LNCAP (cell line): ENCODE measurements at regions not wholly inside any gene's neighbourhood (a gene's known extent, or its start where the extent isn't known, plus 50 kb on each side); places are given as distances from the start of the nearest gene placed in this dataset.

ENCODE experiments used
- CTCF ChIP-seq: fragments of 450-650 bp; IDR thresholded peaks from 2 replicates; pipeline ENCODE4 v1.5.1; 2017; ENCODE audit warnings: mild to moderate bottlenecking

GRCh38 chr3:181987736-181988135, 276.0 kb downstream of the SOX2 start:
- no peak for TF ChIP-seq CTCF

- TF ChIP-seq CTCF: no peak
Measured at GRCh38 chr3:181998828-181999227, 287.1 kb downstream of the SOX2 start.

GRCh38 chr3:181999314-181999713, 287.6 kb downstream of the SOX2 start:
- no peak for TF ChIP-seq CTCF

- TF ChIP-seq CTCF: no peak
Measured at GRCh38 chr3:182000447-182000846, 288.7 kb downstream of the SOX2 start.

GRCh38 chr3:182005219-182005618, 293.5 kb downstream of the SOX2 start:
- TF ChIP-seq CTCF: no peak

GRCh38 chr3:182005701-182006100, 294.0 kb downstream of the SOX2 start:
- TF ChIP-seq CTCF: no peak

GRCh38 chr3:182006431-182006830, 294.7 kb downstream of the SOX2 start:
- TF ChIP-seq CTCF: no peak

- no peak for TF ChIP-seq CTCF
Measured at GRCh38 chr3:182007441-182007840, 295.7 kb downstream of the SOX2 start.
